Activated T-helper 9 cell treated with anti-CD3 and anti-CD28 coated beads, Interleukin-2, amount 50 U/mL, for 16 hours (primary cell): ENCODE measurements at regions not wholly inside any gene's neighbourhood (a gene's known extent, or its start where the extent isn't known, plus 50 kb on each side); places are given as distances from the start of the nearest gene placed in this dataset.
"Not testable (repeated sequence)": the region's sequence is repeated elsewhere in the genome, so short reads cannot be mapped to it uniquely, and the experiment has no call there.

Experiments used
- DNase-seq: peaks from one replicate; pipeline ENCODE4 v3.0.0-alpha.2; 2020; ENCODE audit warnings: low read depth

DNA sequence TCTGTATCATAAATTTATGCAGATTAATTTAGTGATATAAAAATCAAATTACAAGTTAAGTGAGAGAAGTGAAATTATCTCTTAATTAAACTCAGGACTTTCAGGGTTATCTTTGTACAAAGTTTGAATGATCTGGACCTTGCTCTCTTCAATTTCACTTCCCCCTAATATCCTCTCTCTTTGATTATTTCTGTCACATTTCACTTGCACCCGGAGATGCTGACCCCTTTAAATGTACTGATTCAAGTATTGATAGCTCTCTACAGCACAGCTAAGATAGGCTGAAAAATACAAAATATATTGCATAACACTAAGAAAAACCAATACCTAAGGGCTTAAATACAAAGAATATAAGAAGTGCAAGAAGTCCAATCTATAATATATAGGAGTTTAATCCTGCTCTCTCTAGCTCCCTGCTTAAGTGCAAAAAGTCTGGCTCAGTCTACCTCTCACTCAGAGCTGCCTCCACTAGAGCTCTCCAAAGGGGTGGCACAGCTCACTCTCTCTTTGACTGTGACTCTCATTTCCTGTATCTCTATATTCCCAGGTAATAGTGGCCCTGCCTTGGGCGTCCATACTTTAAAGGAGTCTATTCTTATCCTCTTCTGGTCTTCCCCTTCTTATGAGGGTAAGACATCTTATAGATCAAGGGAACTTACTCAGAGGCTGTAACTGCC, 588.4 kb downstream of the RFPL4B start:
- DNase-seq = no peak

DNA sequence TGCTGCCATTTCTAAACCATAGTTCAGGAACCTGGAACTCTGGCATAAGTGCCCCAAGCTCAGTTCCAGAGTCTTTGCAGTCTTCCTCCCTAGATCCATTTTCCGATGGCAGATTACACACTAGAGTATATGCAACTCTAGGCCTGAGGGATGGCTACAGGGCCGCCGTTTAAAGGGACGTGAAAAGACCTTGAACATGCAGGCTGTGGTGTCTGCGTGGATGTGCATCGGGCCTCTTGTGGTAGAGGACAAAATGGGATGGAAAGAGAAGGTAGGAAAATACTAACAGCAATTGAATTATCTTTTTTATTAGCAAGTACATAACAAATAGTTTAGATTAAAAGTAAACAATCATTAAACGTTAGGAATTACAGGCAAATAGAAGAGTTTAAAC, 588.9 kb downstream of the RFPL4B start:
- no peak for DNase-seq

DNA sequence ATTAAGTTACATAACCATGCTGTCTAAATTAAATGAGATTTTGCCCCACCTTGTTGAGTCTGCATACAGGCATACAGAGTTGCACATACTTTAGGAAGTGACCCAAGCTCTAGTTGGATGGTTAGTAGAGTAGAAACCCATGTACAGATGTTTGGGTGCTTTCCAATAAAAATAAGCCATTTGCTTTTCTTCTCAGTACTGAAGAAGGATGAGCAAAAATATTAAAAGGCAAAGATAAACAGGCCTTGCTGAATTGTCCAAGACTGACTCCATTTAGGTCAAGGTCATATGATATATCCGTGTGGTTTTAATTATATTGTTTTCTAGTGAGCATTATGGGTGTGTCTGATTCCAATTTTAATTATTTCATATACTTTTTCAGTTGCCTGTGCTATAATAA, 589.4 kb downstream of the RFPL4B start:
- DNase-seq = no peak

DNA sequence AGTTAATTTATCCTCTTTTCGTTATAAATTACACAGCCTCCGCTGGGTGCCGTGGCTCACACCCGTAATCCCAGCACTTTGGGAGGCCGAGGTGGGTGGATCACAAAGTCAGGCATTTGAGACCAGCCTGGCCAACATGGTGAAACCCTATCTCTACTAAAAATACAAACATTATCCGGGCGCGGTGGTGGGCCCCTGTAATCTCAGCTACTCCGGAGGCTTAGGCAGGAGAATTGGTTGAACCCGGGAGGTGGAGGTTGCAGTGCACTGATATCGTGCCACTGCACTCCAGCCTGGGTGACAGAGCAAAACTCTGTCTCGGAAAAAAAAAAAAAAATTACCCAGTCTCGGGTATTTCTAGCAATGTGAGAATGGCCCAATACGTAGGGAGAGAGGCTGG, 590.6 kb downstream of the RFPL4B start:
- not testable (repeated sequence) for DNase-seq

GRCh38 chr6:112938650-112939049, 591.5 kb downstream of the RFPL4B start:
- no peak for DNase-seq

GRCh38 chr6:112939563-112939962, 592.4 kb downstream of the RFPL4B start:
- DNase-seq = no peak

GRCh38 chr6:112941613-112942012, 594.5 kb downstream of the RFPL4B start:
- DNase-seq = no peak

- no peak for DNase-seq
These were observed 598.9 kb downstream of the RFPL4B start for GRCh38 chr6:112946051-112946450.

DNA sequence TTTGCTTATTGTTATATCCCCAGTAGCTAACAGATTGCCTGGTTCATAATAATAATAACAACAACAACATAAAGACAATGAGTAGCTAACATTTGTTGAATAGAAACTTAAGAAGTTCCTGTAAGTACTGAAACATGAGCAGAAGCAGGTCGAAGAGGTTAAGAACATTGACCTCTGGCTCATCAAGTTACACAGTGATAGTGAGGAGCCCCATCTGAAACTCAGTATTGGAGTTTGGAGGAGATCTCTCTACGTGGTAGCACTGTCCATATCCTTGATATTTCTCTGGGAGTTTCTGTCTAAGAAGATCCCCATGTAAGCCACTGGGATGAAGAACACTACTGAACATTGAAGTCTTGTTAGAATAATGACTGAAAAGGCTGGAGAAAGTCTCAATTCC, 600.4 kb downstream of the RFPL4B start:
- DNase-seq = no peak

DNA sequence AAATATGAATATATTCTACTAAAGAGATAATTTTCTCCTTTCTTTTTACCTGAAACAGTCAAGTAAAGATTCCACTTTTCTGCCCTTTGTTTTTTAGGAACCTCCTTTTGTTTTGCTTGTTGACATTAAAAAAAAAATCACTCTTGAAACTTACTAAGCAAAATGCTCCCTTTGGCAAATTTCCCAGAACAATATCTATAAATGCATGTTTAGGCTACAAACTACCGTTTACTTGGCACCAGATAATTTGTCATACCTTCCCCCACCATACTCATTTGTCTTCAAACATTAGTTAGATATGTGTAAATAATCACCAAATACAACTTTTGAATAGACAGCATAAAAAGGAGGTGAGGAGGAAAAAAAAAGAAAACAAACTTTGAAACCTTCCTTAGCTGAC, 604.7 kb downstream of the RFPL4B start:
- DNase-seq = no peak

GRCh38 chr6:112955743-112956142, 608.6 kb downstream of the RFPL4B start:
- DNase-seq = not testable (repeated sequence)

GRCh38 chr6:112956696-112957535, 609.8 kb downstream of the RFPL4B start:
- DNase-seq = no peak

DNA sequence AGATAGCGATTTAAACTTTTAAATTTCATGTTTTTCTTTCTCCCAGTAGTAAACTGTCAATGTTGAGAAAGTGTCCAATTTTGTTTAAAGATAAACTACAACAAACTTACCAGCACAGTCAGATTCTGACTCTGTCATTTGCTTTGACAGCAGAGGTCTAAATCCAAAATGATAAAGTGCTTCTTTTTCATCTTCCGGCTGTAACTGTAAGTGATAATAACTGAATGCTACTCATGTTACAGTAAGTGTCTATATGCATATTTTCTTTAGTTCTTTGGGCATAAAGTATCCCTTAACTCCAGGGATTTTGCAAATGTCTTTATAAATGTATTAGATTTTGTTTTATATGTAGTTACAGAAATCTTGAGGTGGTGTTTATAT, 610.4 kb downstream of the RFPL4B start:
- no peak for DNase-seq

DNA sequence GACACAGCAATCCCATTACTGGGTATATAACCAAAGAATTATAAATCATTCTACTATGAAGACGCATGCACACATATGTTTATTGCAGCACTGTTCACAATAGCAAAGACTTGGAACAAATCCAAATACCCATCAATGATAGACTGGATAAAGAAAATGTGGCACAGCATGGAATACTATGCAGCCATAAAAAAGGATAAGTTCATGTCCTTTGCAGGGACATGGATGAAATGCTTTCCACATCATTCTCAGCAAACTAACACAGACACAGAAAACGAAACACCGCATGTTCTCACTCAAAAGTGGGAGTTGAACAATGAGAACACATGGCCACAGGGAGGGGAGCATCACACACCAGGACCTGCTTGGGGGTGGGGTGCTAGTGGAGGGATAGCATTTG, 613.0 kb downstream of the RFPL4B start:
- DNase-seq = not testable (repeated sequence)

- no peak for DNase-seq
These were observed 620.8 kb downstream of the RFPL4B start for GRCh38 chr6:112967974-112968373.

DNA sequence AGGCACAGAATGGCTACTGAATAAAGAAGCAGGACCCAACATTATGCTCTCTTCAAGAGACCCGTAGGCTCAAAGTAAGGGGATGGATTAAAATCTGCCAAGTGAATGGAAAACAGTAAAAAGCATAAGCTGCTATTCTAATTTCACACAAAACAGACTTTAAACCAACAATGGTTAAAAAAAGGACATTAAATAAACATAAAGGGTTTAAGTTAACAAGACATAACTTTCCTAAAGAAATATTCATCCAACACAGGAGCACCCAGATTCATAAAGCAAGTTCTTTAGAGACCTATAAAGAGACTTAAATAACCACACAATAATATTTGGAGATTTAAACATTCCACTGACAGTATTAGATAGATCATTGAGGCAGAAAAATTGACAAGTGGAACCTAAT, 624.5 kb downstream of the RFPL4B start:
- no peak for DNase-seq

GRCh38 chr6:112974931-112975330, 627.8 kb downstream of the RFPL4B start:
- DNase-seq = not testable (repeated sequence)

DNA sequence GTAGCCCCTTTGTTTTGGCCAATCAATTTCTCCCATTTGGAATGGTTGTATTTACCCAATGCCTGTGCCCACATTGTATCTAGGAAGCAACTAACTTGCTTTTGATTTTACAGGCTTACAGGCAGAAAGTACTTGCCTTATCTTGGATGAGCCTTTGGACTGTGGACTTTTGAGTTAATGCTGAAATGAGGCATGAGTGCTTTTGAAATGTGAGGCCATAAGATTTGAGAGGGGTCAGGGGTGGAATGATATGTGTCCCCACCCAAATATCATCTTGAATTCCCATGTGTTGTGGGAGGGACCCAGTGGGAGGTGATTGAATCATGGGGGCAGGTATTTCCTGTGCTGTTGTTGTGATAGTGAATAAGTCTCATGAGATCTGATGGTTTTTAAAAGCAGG, 629.4 kb downstream of the RFPL4B start:
- DNase-seq = not testable (repeated sequence)

GRCh38 chr6:112979830-112980229, 632.7 kb downstream of the RFPL4B start:
- no peak for DNase-seq

GRCh38 chr6:112980676-112981075, 633.5 kb downstream of the RFPL4B start:
- no peak for DNase-seq

- no peak for DNase-seq
These were observed 636.7 kb downstream of the RFPL4B start for GRCh38 chr6:112983713-112984261.

GRCh38 chr6:112984899-112985298, 637.8 kb downstream of the RFPL4B start:
- DNase-seq = no peak

- DNase-seq = no peak
These were observed 639.2 kb downstream of the RFPL4B start for GRCh38 chr6:112986321-112986720.
